Activated T-cell treated with anti-CD3 and anti-CD28 coated beads for 4 hours (primary cell): ENCODE measurements at regions not wholly inside any gene's neighbourhood (a gene's known extent, or its start where the extent isn't known, plus 50 kb on each side); places are given as distances from the start of the nearest gene placed in this dataset.

Source experiments
- DNase-seq: peaks from one replicate; pipeline ENCODE4 v3.0.0-alpha.2; 2020

GRCh38 chr3:70840106-70840870, 527.9 kb upstream of the MDFIC2 start:
- DNase-seq = no peak

- DNase-seq = no peak
Measured at GRCh38 chr3:70833239-70833960, 521.0 kb upstream of the MDFIC2 start.

- no peak for DNase-seq
Measured at GRCh38 chr3:70832834-70833205, 520.4 kb upstream of the MDFIC2 start.

GRCh38 chr3:70832089-70832833, 519.8 kb upstream of the MDFIC2 start:
- DNase-seq = no peak

GRCh38 chr3:70829092-70829491, 516.7 kb upstream of the MDFIC2 start:
- DNase-seq = no peak

- no peak for DNase-seq
Measured at GRCh38 chr3:70824773-70825172, 512.3 kb upstream of the MDFIC2 start.

- no peak for DNase-seq
Measured at GRCh38 chr3:70824078-70824477, 511.6 kb upstream of the MDFIC2 start.

- DNase-seq = no peak
Measured at GRCh38 chr3:70823622-70824021, 511.2 kb upstream of the MDFIC2 start.

- DNase-seq = no peak
Measured at GRCh38 chr3:70822669-70823068, 510.2 kb upstream of the MDFIC2 start.

GRCh38 chr3:70821602-70822001, 509.2 kb upstream of the MDFIC2 start:
- DNase-seq = no peak

GRCh38 chr3:70820397-70820796, 508.0 kb upstream of the MDFIC2 start:
- no peak for DNase-seq

GRCh38 chr3:70818145-70818544, 505.7 kb upstream of the MDFIC2 start:
- no peak for DNase-seq

- no peak for DNase-seq
Measured at GRCh38 chr3:70816346-70816745, 503.9 kb upstream of the MDFIC2 start.

GRCh38 chr3:70815817-70816216, 503.4 kb upstream of the MDFIC2 start:
- DNase-seq = no peak

GRCh38 chr3:70813311-70813710, 500.9 kb upstream of the MDFIC2 start:
- DNase-seq = no peak

- no peak for DNase-seq
Measured at GRCh38 chr3:70811880-70812279, 499.4 kb upstream of the MDFIC2 start.

- no peak for DNase-seq
Measured at GRCh38 chr3:70808881-70809280, 496.4 kb upstream of the MDFIC2 start.

- no peak for DNase-seq
Measured at GRCh38 chr3:70806556-70806955, 494.1 kb upstream of the MDFIC2 start.

GRCh38 chr3:70806021-70806420, 493.6 kb upstream of the MDFIC2 start:
- DNase-seq = no peak

- no peak for DNase-seq
Measured at GRCh38 chr3:70805061-70805889, 492.8 kb upstream of the MDFIC2 start.

GRCh38 chr3:70803891-70804290, 491.5 kb upstream of the MDFIC2 start:
- DNase-seq = no peak

GRCh38 chr3:70803319-70803718, 490.9 kb upstream of the MDFIC2 start:
- no peak for DNase-seq

GRCh38 chr3:70800951-70801350, 488.5 kb upstream of the MDFIC2 start:
- no peak for DNase-seq
